Chondrocyte (in vitro differentiated cells): ENCODE measurements at regions not wholly inside any gene's neighbourhood (a gene's known extent, or its start where the extent isn't known, plus 50 kb on each side); places are given as distances from the start of the nearest gene placed in this dataset.

Experiments
- DNase-seq: peaks from one replicate; pipeline ENCODE4 v3.0.0; 2021; ENCODE audit warnings: mixed read lengths, low spot score
- H3K27ac Mint-ChIP-seq: one replicate; pipeline ENCODE4 v1.8.0; 2021; ENCODE audit warnings: mild to moderate bottlenecking, moderate library complexity, mixed read lengths; ENCODE audit not compliant: unreplicated experiment
- H3K27me3 Mint-ChIP-seq: 2 replicates; pipeline ENCODE4 v1.8.0; 2021; ENCODE audit warnings: low read depth, mixed read lengths
- H3K36me3 Mint-ChIP-seq: 2 replicates; pipeline ENCODE4 v1.8.0; 2021; ENCODE audit warnings: low read depth, mixed read lengths
- H3K4me1 Mint-ChIP-seq: 2 replicates; pipeline ENCODE4 v1.8.0; 2021; ENCODE audit warnings: low read depth, mild to moderate bottlenecking, mixed read lengths
- H3K4me3 Mint-ChIP-seq: one replicate; pipeline ENCODE4 v1.8.0; 2021; ENCODE audit warnings: mild to moderate bottlenecking, moderate library complexity, mixed read lengths; ENCODE audit not compliant: unreplicated experiment
- H3K9me3 Mint-ChIP-seq: 2 replicates; pipeline ENCODE4 v1.8.0; 2021; ENCODE audit warnings: low read depth, mixed read lengths
- TF ChIP-seq, protein P1 (sequence below): fragments of 200-600 bp; sonication (generic); IDR thresholded peaks from 2 replicates; pipeline ENCODE4 v1.5.0; 2021; ENCODE audit warnings: antibody characterized with exemption, mild to moderate bottlenecking, moderate library complexity

- H3K27me3 Mint-ChIP-seq: no peaks in the 10 kb centered on the region
- peaks cover 3% of the 10 kb centered on the region for H3K9me3 Mint-ChIP-seq
- TF ChIP-seq, protein P1, sequence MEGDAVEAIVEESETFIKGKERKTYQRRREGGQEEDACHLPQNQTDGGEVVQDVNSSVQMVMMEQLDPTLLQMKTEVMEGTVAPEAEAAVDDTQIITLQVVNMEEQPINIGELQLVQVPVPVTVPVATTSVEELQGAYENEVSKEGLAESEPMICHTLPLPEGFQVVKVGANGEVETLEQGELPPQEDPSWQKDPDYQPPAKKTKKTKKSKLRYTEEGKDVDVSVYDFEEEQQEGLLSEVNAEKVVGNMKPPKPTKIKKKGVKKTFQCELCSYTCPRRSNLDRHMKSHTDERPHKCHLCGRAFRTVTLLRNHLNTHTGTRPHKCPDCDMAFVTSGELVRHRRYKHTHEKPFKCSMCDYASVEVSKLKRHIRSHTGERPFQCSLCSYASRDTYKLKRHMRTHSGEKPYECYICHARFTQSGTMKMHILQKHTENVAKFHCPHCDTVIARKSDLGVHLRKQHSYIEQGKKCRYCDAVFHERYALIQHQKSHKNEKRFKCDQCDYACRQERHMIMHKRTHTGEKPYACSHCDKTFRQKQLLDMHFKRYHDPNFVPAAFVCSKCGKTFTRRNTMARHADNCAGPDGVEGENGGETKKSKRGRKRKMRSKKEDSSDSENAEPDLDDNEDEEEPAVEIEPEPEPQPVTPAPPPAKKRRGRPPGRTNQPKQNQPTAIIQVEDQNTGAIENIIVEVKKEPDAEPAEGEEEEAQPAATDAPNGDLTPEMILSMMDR: no peak
- no peaks in the 10 kb centered on the region for H3K36me3 Mint-ChIP-seq
- DNase-seq: no peak
- H3K27ac Mint-ChIP-seq: no peak overlapping the region
- peaks cover 43% of the 10 kb centered on the region for H3K4me1 Mint-ChIP-seq
- no peak overlapping the region for H3K4me3 Mint-ChIP-seq
Measured at GRCh38 chr11:11177156-11177808, 175.8 kb downstream of the CSNK2A3 start.

GRCh38 chr11:11173316-11174025 is 179.6 kb downstream of the CSNK2A3 start:
- H3K27ac Mint-ChIP-seq: no peak overlapping the region
- no peak for DNase-seq
- TF ChIP-seq, protein P1: no peak
- H3K9me3 Mint-ChIP-seq: peaks cover 3% of the 10 kb centered on the region
- peaks cover 60% of the 10 kb centered on the region for H3K4me1 Mint-ChIP-seq
- H3K36me3 Mint-ChIP-seq: no peaks in the 10 kb centered on the region
- H3K27me3 Mint-ChIP-seq: no peaks in the 10 kb centered on the region
- no peak overlapping the region for H3K4me3 Mint-ChIP-seq

DNA sequence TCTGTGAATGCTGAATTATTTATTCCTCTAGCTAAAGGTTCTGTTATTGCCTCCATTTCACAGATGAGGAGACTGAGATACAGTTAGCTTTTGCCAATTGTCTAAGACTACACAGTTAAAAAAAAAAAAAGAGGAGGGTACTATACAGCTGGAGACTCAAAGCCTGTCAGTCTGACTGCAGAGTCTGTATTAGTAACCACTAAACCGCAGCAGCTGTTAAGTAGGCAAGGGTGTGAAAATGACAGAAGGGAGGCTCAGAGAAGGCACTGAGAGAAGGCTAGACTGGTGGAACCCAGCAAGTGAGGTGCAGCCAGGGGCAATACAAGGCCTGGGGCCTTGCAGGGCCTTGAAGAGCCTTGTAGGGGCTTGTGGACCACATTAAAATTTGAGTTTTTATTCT is 181.2 kb downstream of the CSNK2A3 start:
- no peak overlapping the region for H3K4me3 Mint-ChIP-seq
- no peaks in the 10 kb centered on the region for H3K27me3 Mint-ChIP-seq

GRCh38 chr11:11171285-11171684 is 181.8 kb downstream of the CSNK2A3 start:
- H3K9me3 Mint-ChIP-seq: peaks cover 3% of the 10 kb centered on the region
- H3K27me3 Mint-ChIP-seq: no peaks in the 10 kb centered on the region
- peaks cover 64% of the 10 kb centered on the region for H3K4me1 Mint-ChIP-seq
- TF ChIP-seq, protein P1: peak; percentile 66
- no peaks in the 10 kb centered on the region for H3K36me3 Mint-ChIP-seq
- no peak overlapping the region for H3K4me3 Mint-ChIP-seq
- no peak for DNase-seq
- H3K27ac Mint-ChIP-seq: peak overlapping the region; percentile 67

More for the DNA sequence above, 181.2 kb downstream of the CSNK2A3 start:
- Mint-ChIP-seq H3K9me3 (peaks cover 3% of the 10 kb centered on the region), H3K4me1 (peaks cover 64% of the 10 kb centered on the region), H3K36me3 (no peaks in the 10 kb centered on the region), H3K27ac (peak overlapping the region; percentile 68)
- no peak for DNase-seq
- TF ChIP-seq, protein P1: no peak

DNA sequence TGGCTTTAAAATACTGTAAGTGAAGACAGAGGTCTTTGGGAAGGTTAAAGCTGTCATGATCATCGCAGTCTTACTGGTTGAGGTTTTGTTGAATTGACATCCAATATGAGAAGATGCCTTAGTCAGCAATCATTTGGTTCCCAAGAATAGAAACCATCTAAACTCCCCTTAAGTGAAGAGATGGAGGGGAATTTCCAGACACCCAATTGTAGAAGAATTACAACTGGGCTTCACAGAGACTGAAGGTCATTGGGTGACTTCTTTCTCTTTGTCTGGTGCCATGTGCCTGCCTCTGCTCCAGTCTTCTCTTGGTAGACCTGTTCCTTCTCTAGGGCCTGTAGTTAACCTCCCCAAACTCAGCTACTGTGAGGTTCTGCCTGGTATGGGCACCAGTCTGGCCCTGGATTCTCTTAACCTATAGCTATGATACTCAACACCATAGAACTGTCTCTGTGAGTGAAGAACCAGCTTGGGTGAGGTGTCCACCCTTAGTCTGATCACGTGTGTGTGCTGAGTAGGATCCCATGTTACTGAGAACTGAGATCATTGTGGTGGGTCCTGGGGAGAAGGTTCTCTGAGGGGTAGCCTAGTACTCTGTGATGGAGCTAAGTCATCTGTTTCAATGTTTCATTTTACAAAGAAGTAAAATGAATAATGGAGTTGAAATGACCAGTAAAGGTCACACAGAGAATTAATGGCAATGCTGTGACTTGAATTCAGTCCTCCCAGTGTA is 182.5 kb downstream of the CSNK2A3 start:
- no peaks in the 10 kb centered on the region for H3K27me3 Mint-ChIP-seq
- no peak overlapping the region for H3K27ac Mint-ChIP-seq
- H3K4me3 Mint-ChIP-seq: no peak overlapping the region
- TF ChIP-seq, protein P1: no peak
- DNase-seq: no peak
- H3K36me3 Mint-ChIP-seq: no peaks in the 10 kb centered on the region
- H3K4me1 Mint-ChIP-seq: peaks cover 64% of the 10 kb centered on the region
- peaks cover 3% of the 10 kb centered on the region for H3K9me3 Mint-ChIP-seq
